IMR-90 (cell line): ENCODE measurements at regions not wholly inside any gene's neighbourhood (a gene's known extent, or its start where the extent isn't known, plus 50 kb on each side); places are given as distances from the start of the nearest gene placed in this dataset.

Source experiments
- ATAC-seq: fragments of 200-7000 bp; cut with Tn5 transposase; 2 replicates; pipeline ENCODE4 v1.9.1; 2020; ENCODE audit warnings: low read depth, mild to moderate bottlenecking, moderate library complexity
- BruUV-seq: library from RNA; stranded (reverse); fragments of 400-500 nt; replicated peaks from 2 replicates; lab custom pipeline; 2021; lab: Mats Ljungman, UMichigan
- CTCF ChIA-PET: fragments of 300-600 bp; formaldehyde crosslinking; extraction: SDS; loops from one replicate; lab custom pipeline; 2021; ENCODE audit warnings: antibody characterized with exemption; lab: Yijun Ruan, JAX
- POLR2A ChIA-PET: fragments of 300-600 bp; sonication (Branson Sonifier 250); formaldehyde crosslinking; loops from one replicate; lab custom pipeline; 2022; ENCODE audit warnings: antibody characterized with exemption; ENCODE audit not compliant: unreplicated experiment; lab: Charles Lee
- DNase-seq: peaks from one replicate; pipeline ENCODE4 v3.0.0; 2013
- H2AFZ ChIP-seq: replicated peaks from 2 replicates; pipeline ENCODE3; 2013; ENCODE audit warnings: low read length, mild to moderate bottlenecking; ENCODE audit not compliant: poor library complexity
- H2AK5ac ChIP-seq: 2 replicates; pipeline ENCODE4 v1.6.1; 2013; ENCODE audit warnings: low read depth, low read length, inconsistent platforms
- H2AK9ac ChIP-seq: replicated peaks from 2 replicates; pipeline ENCODE3; 2013; ENCODE audit warnings: mild to moderate bottlenecking, low read depth, low read length, moderate library complexity; ENCODE audit not compliant: poor library complexity
- H2BK120ac ChIP-seq: 2 replicates; pipeline ENCODE4 v1.6.1; 2013; ENCODE audit warnings: low read depth, low read length, inconsistent platforms
- H2BK15ac ChIP-seq: 3 replicates; pipeline ENCODE4 v1.6.1; 2013; ENCODE audit warnings: low read depth, low read length, inconsistent platforms
- H2BK20ac ChIP-seq: 2 replicates; pipeline ENCODE4 v1.6.1; 2013; ENCODE audit warnings: low read depth, mild to moderate bottlenecking, inconsistent platforms, low read length, moderate library complexity
- H2BK5ac ChIP-seq: 2 replicates; pipeline ENCODE4 v1.6.1; 2013; ENCODE audit warnings: mild to moderate bottlenecking, low read depth, low read length, inconsistent platforms; ENCODE audit not compliant: poor library complexity, severe bottlenecking
- H3K14ac ChIP-seq: replicated peaks from 2 replicates; pipeline ENCODE4 v1.6.1; 2013; ENCODE audit warnings: low read depth, low read length, inconsistent platforms
- H3K18ac ChIP-seq: 2 replicates; pipeline ENCODE4 v1.6.1; 2013; ENCODE audit warnings: low read depth, low read length, control low read depth
- H3K23ac ChIP-seq: 2 replicates; pipeline ENCODE4 v1.6.1; 2013; ENCODE audit warnings: low read depth, low read length, inconsistent platforms
- H3K27ac ChIP-seq: 2 replicates; pipeline ENCODE4 v1.5.1; 2013; ENCODE audit warnings: mild to moderate bottlenecking, control low read depth, low read length; ENCODE audit not compliant: insufficient read depth
- H3K27me3 ChIP-seq: 2 replicates; pipeline ENCODE4 v1.6.1; 2013; ENCODE audit warnings: low read length; ENCODE audit not compliant: control insufficient read depth, insufficient read depth
- H3K36me3 ChIP-seq: 2 replicates; pipeline ENCODE4 v1.6.1; 2013; ENCODE audit warnings: low read length, mixed read lengths; ENCODE audit not compliant: control insufficient read depth, insufficient read depth
- H3K4ac ChIP-seq: 2 replicates; pipeline ENCODE4 v1.6.1; 2013; ENCODE audit warnings: low read depth, low read length, inconsistent platforms
- H3K4me1 ChIP-seq: 2 replicates; pipeline ENCODE4 v1.6.1; 2013; ENCODE audit warnings: low read length, mixed read lengths; ENCODE audit not compliant: control insufficient read depth, insufficient read depth
- H3K4me2 ChIP-seq: 2 replicates; pipeline ENCODE4 v1.6.1; 2013; ENCODE audit warnings: low read depth, mild to moderate bottlenecking, control low read depth, low read length, moderate library complexity
- H3K4me3 ChIP-seq: 2 replicates; pipeline ENCODE4 v1.5.1; 2013; ENCODE audit warnings: low read depth, mild to moderate bottlenecking, control low read depth, low read length, moderate library complexity; ENCODE audit not compliant: insufficient read depth
- H3K56ac ChIP-seq: 2 replicates; pipeline ENCODE4 v1.6.1; 2013; ENCODE audit warnings: low read length, inconsistent platforms; ENCODE audit not compliant: insufficient read depth; ENCODE audit errors: extremely low read depth
- H3K79me1 ChIP-seq, 2 experiments: 2 replicates each; pipeline ENCODE4 v1.6.1; 2013; ENCODE audit warnings: low read length in 2 of 2, inconsistent platforms in 1 of 2, low read depth in 1 of 2
- H3K9ac ChIP-seq: 2 replicates; pipeline ENCODE4 v1.6.1; 2013; ENCODE audit warnings: low read depth, low read length, control low read depth
- H3K9me1 ChIP-seq: 2 replicates; pipeline ENCODE4 v1.6.1; 2013; ENCODE audit warnings: low read length, inconsistent platforms; ENCODE audit not compliant: insufficient read depth
- H3K9me3 ChIP-seq: 2 replicates; pipeline ENCODE4 v1.6.1; 2013; ENCODE audit warnings: low read length; ENCODE audit not compliant: control insufficient read depth, insufficient read depth
- H4K20me1 ChIP-seq: 2 replicates; pipeline ENCODE4 v1.6.1; 2013; ENCODE audit warnings: low read length, inconsistent platforms; ENCODE audit not compliant: insufficient read depth
- H4K5ac ChIP-seq: 2 replicates; pipeline ENCODE4 v1.6.1; 2013; ENCODE audit warnings: mild to moderate bottlenecking, low read depth, low read length, control low read depth
- H4K8ac ChIP-seq, 2 experiments: 2 replicates each; pipeline ENCODE4 v1.6.1; 2013; ENCODE audit warnings: low read depth in 2 of 2, low read length in 2 of 2, control low read depth in 1 of 2, inconsistent platforms in 1 of 2
- H4K91ac ChIP-seq: 2 replicates; pipeline ENCODE4 v1.6.1; 2013; ENCODE audit warnings: low read depth, low read length, inconsistent platforms; ENCODE audit not compliant: insufficient read depth
- CEBPB ChIP-seq: IDR thresholded peaks from 2 replicates; pipeline ENCODE4 v1.6.1; 2012; ENCODE audit warnings: low read depth, low read length, improper control_type of control experiment
- CTCF ChIP-seq: conservative IDR thresholded peaks from 2 replicates; pipeline ENCODE4 v1.5.1; 2012; ENCODE audit warnings: mild to moderate bottlenecking, low read depth, low read length, improper control_type of control experiment
- FOS ChIP-seq: fragments of 150-350 bp; IDR thresholded peaks from 2 replicates; pipeline ENCODE4 v1.6.1; 2016; ENCODE audit warnings: low read depth, low read length
- MXI1 ChIP-seq: IDR thresholded peaks from 2 replicates; pipeline ENCODE4 v1.6.1; 2012; ENCODE audit warnings: low read depth, mild to moderate bottlenecking, low read length, moderate library complexity, borderline replicate concordance
- RAD21 ChIP-seq: IDR thresholded peaks from 2 replicates; pipeline ENCODE4 v1.6.1; 2012; ENCODE audit warnings: low read length, improper control_type of control experiment
- RCOR1 ChIP-seq: IDR thresholded peaks from 2 replicates; pipeline ENCODE4 v1.6.1; 2012; ENCODE audit warnings: mild to moderate bottlenecking, low read length, improper control_type of control experiment; ENCODE audit not compliant: insufficient replicate concordance
- SMC3 ChIP-seq: fragments of 150-350 bp; IDR thresholded peaks from 2 replicates; pipeline ENCODE4 v1.6.1; 2016; ENCODE audit warnings: low read depth, mild to moderate bottlenecking, antibody characterized with exemption, low read length, moderate library complexity
- USF2 ChIP-seq: fragments of 150-350 bp; IDR thresholded peaks from 2 replicates; pipeline ENCODE4 v1.6.1; 2017; ENCODE audit warnings: mild to moderate bottlenecking, antibody characterized with exemption, low read length, low read depth
- WGBS, 2 experiments: methylation state at CpG; one replicate each; pipeline versions ENCODE4 v1.1.5 to v1.1.7; 2013; ENCODE audit warnings: missing lambda C conversion rate in 2 of 2; ENCODE audit not compliant: insufficient read length in 1 of 2; ENCODE audit errors: extremely low coverage in 2 of 2; 5-methylcytosine and 5-hydroxymethylcytosine counted together
- dilution Hi-C: fragments of 300-500 bp; cut with HindIII; formaldehyde crosslinking; loops from one replicate; pipeline ENCODE4 v1.14.3; 2018; ENCODE audit warnings: low sequenced_read_pairs; ENCODE audit not compliant: unreplicated experiment
- in situ Hi-C: fragments of 300-500 bp; cut with MboI; formaldehyde crosslinking; loops from 3 replicates; pipeline ENCODE4 v1.14.3; 2019; ENCODE audit warnings: low sequenced_read_pairs, inconsistent platforms, mixed read lengths
- intact Hi-C: fragments of 100-400 bp; cut with micrococcal nuclease; formaldehyde crosslinking; loops from 2 replicates; pipeline ENCODE4 v1.10.0; 2022

GRCh38 chr9:119004618-119004990 lies 364.6 kb downstream of the BRINP1 start:
- DNase-seq, result peak; percentile 6
- H2BK15ac ChIP-seq, result no peak overlapping the region
- no peak overlapping the region for H2BK120ac ChIP-seq
- no peak overlapping the region for H2AK9ac ChIP-seq
- dilution Hi-C loops, result no loop called here
- no peak overlapping the region for H2AFZ ChIP-seq
- no peak for TF ChIP-seq FOS
- no peak for TF ChIP-seq USF2
- no peak for TF ChIP-seq CTCF
- TF ChIP-seq CEBPB, result no peak
- no peak for TF ChIP-seq RCOR1
- no peak for TF ChIP-seq SMC3
- no peak for TF ChIP-seq MXI1
- no peak for TF ChIP-seq RAD21
- no peak overlapping the region for H2AK5ac ChIP-seq
- H2BK20ac ChIP-seq, result no peak overlapping the region
- no peaks in the 10 kb centered on the region for H3K27me3 ChIP-seq
- BruUV-seq, result no TSS peak
- H3K9ac ChIP-seq, result no peak overlapping the region
- intact Hi-C loops, result no loop called here
- H3K4me3 ChIP-seq, result no peak overlapping the region
- no peak overlapping the region for H4K8ac ChIP-seq
- H3K23ac ChIP-seq, result no peak overlapping the region
- in situ Hi-C loops, result no loop called here
- 0% methylated on average over 1 of the region's 2 CpGs; no CpG with 5 or more reads in 1 of the 2 experiments for WGBS, 2 experiments
- no peaks in the 10 kb centered on the region for H3K79me1 ChIP-seq
- H3K56ac ChIP-seq, result no peak overlapping the region
- H4K5ac ChIP-seq, result no peak overlapping the region
- H3K9me1 ChIP-seq, result no peaks in the 10 kb centered on the region
- no peak overlapping the region for H3K18ac ChIP-seq
- no peaks in the 10 kb centered on the region for H3K36me3 ChIP-seq
- H3K4me1 ChIP-seq, result no peaks in the 10 kb centered on the region
- no peak overlapping the region for H3K27ac ChIP-seq
- ChIA-PET POLR2A (no interaction called here), CTCF (no interaction called here)
- no peak for ATAC-seq
- H4K20me1 ChIP-seq, result no peaks in the 10 kb centered on the region
- H3K14ac ChIP-seq, result no peak overlapping the region
- no peak overlapping the region for H3K4ac ChIP-seq
- no peak overlapping the region for H2BK5ac ChIP-seq
- peaks cover 9% of the 10 kb centered on the region for H3K9me3 ChIP-seq
- H4K91ac ChIP-seq, result no peak overlapping the region
- H3K4me2 ChIP-seq, result no peak overlapping the region
